Calu3 (cell line): ENCODE measurements at regions not wholly inside any gene's neighbourhood (a gene's known extent, or its start where the extent isn't known, plus 50 kb on each side); places are given as distances from the start of the nearest gene placed in this dataset.

Experiments
- BruUV-seq: library from RNA; stranded (reverse); fragments of 400-500 nt; replicated peaks from 2 replicates; lab custom pipeline; 2021; lab: Mats Ljungman, UMichigan
- CTCF ChIA-PET: fragments of 300-600 bp; sonication (Branson Sonifier 250); formaldehyde crosslinking; loops from one replicate; lab custom pipeline; 2022; ENCODE audit warnings: antibody characterized with exemption; lab: Charles Lee
- DNase-seq: peaks from one replicate; pipeline ENCODE4 v3.0.0; 2022
- H3K27ac Mint-ChIP-seq: one replicate; pipeline ENCODE4 v1.8.0; 2022; ENCODE audit warnings: mixed read lengths; ENCODE audit not compliant: unreplicated experiment
- H3K27me3 Mint-ChIP-seq: one replicate; pipeline ENCODE4 v1.8.0; 2022; ENCODE audit warnings: mixed read lengths; ENCODE audit not compliant: unreplicated experiment
- H3K36me3 Mint-ChIP-seq: one replicate; pipeline ENCODE4 v1.8.0; 2022; ENCODE audit warnings: mild to moderate bottlenecking, moderate library complexity, mixed read lengths; ENCODE audit not compliant: insufficient read depth, unreplicated experiment
- H3K4me1 Mint-ChIP-seq: one replicate; pipeline ENCODE4 v1.8.0; 2022; ENCODE audit warnings: mild to moderate bottlenecking, low read depth, mixed read lengths; ENCODE audit not compliant: unreplicated experiment
- H3K4me3 Mint-ChIP-seq: one replicate; pipeline ENCODE4 v1.8.0; 2022; ENCODE audit warnings: mild to moderate bottlenecking, low read depth, moderate library complexity, mixed read lengths; ENCODE audit not compliant: unreplicated experiment
- H3K9me3 Mint-ChIP-seq: one replicate; pipeline ENCODE4 v1.8.0; 2022; ENCODE audit warnings: low read depth, mixed read lengths; ENCODE audit not compliant: unreplicated experiment
- intact Hi-C: fragments of 100-400 bp; cut with micrococcal nuclease; formaldehyde crosslinking; loops from one replicate; pipeline ENCODE4 v1.10.0; 2022; ENCODE audit not compliant: unreplicated experiment
- TF ChIP-seq, protein P1 (sequence below): fragments of 200-600 bp; IDR thresholded peaks from one replicate; pipeline ENCODE4 v1.8.0; 2022; ENCODE audit warnings: antibody characterized with exemption; ENCODE audit not compliant: unreplicated experiment

DNA sequence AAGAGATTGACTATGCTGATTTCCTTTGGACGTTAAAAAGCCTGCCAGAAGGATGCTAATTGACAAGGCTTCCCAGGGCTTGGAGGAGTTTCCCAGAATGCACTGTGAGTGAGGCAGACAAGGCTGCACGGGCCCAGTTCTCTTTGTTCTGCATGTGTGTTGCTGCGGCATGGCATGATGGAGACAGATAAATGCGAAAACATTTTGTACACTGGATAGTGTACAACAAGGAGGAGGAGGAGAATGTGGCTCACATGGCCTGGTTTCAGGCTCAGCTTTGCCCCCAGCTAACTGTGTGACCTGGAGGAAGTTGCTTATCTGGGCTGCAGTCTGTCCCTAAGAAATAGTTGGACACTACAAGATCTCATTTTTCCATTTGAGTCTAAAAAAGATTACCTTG lies 135.5 kb upstream of the CPEB4 start:
- TF ChIP-seq, protein P1, sequence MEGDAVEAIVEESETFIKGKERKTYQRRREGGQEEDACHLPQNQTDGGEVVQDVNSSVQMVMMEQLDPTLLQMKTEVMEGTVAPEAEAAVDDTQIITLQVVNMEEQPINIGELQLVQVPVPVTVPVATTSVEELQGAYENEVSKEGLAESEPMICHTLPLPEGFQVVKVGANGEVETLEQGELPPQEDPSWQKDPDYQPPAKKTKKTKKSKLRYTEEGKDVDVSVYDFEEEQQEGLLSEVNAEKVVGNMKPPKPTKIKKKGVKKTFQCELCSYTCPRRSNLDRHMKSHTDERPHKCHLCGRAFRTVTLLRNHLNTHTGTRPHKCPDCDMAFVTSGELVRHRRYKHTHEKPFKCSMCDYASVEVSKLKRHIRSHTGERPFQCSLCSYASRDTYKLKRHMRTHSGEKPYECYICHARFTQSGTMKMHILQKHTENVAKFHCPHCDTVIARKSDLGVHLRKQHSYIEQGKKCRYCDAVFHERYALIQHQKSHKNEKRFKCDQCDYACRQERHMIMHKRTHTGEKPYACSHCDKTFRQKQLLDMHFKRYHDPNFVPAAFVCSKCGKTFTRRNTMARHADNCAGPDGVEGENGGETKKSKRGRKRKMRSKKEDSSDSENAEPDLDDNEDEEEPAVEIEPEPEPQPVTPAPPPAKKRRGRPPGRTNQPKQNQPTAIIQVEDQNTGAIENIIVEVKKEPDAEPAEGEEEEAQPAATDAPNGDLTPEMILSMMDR: no peak
- no TSS peak for BruUV-seq
- H3K9me3 Mint-ChIP-seq: no peaks in the 10 kb centered on the region
- no peak overlapping the region for H3K4me3 Mint-ChIP-seq
- no peak overlapping the region for H3K27ac Mint-ChIP-seq
- no peaks in the 10 kb centered on the region for H3K4me1 Mint-ChIP-seq
- intact Hi-C loops: no loop called here
- H3K36me3 Mint-ChIP-seq: no peaks in the 10 kb centered on the region
- CTCF ChIA-PET: interaction anchor here (0.5 kb wide), 1 partner anchor 116 kb away, joined by 3 read pairs; no protein-coding TSS in a partner anchor
- H3K27me3 Mint-ChIP-seq: no peaks in the 10 kb centered on the region
- DNase-seq: no peak

DNA sequence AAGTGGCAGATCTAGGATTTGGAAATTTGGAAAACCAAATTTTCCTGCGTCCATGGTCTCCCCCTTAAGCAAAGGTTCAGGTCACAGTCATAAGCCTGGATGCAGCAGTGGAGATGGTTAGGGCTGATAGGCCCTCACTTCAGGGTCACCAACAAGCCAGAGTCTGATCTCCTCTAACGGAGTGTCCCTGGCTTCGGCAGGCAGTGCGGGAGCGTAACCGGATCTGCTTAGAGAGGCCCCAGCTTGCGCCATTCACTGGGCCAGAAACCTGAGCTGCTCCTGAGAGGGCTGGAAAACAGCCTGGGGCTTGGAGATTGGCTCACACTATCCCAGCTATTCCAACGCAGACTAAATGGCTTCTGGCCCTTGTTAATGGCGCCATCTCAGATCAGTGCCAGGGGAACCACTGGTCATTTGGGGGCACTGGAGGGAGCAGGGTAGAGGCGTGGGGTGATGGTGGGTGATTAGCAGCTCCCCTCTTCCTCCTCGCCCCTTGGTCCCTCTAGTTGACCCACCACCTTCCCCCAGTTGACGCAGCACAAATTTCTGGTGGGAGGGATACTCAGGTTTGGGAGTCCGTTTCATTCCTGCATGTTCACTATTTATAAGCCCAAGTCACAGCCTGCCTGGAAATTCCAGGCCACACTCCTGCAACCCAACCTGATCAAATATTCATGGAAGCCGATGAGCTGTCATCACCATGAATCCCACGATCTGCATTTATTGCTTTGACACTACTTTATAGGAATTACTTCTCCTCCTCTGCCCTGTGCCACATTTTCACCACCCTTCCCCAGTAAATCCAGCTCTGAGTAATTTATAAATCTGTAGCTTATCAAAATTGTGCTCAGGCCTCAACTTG lies 134.6 kb upstream of the CPEB4 start:
- intact Hi-C loops: no loop called here
- BruUV-seq: no TSS peak
- H3K27ac Mint-ChIP-seq: no peak overlapping the region
- TF ChIP-seq, protein P1: no peak
- DNase-seq: no peak
- H3K36me3 Mint-ChIP-seq: no peaks in the 10 kb centered on the region
- H3K27me3 Mint-ChIP-seq: no peaks in the 10 kb centered on the region
- H3K9me3 Mint-ChIP-seq: no peaks in the 10 kb centered on the region
- no peak overlapping the region for H3K4me3 Mint-ChIP-seq
- H3K4me1 Mint-ChIP-seq: no peaks in the 10 kb centered on the region
- CTCF ChIA-PET: no interaction called here

DNA sequence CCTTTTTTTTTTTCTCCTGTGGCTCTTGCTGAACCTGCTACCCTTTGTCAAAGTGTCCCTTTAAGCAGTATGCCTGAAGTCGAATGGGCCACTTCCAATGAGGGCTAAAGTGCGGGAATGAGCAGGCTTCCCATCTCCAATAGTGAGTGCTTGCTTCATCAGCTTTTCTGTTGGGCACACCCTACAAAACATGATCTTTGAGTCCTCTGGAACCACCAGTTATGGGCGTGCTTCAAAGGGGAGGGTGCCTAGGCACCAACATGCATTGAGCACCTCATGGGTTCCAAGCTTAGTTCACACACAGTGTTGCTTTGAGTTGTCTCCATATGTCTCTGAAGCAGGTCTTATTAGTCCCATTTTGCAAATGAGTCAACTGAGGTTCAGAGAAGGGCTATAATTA lies 132.8 kb upstream of the CPEB4 start:
- BruUV-seq: no TSS peak
- CTCF ChIA-PET: no interaction called here
- TF ChIP-seq, protein P1: no peak
- Mint-ChIP-seq H3K4me1 (no peaks in the 10 kb centered on the region), H3K9me3 (no peaks in the 10 kb centered on the region), H3K4me3 (no peak overlapping the region), H3K36me3 (no peaks in the 10 kb centered on the region), H3K27me3 (no peaks in the 10 kb centered on the region), H3K27ac (no peak overlapping the region)
- no peak for DNase-seq
- intact Hi-C loops: no loop called here

DNA sequence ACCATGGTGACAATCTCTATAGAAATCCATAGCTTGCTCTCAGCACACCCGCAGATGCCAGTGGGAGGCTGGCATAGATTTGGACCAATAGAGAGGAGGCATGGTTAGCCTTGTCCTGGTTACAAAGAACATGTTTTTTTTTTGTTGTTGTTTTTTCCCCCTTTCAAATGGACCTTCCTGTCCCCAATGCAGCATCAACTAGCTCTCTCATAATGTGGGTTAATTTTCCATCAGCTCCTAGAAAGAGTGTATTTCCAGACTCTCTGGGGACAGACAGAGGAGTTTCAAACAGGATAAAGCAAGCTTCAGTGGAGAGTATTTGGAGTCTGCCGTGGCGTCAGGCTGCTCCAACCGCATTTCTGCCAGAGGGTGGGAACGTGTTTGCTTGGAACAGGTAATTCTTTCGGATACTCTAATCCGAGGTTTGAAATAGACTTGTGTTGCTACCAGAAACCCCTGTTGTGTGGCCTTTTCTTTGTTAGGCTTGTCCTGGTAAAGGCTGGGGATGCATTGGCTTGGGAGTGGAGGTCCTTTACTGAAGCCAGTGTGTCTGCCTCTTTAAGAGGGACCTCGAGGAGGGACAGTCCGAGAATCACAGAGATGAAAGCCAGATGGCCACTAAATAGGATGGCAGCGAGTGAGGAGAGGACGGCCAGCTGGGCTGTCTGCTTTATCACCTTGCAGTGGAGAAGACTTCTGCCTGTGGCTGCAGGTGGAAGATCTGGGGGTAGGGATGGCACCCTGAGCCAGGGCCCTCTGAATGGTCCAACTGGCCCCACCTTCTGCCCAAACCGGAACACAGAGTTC lies 130.5 kb upstream of the CPEB4 start:
- H3K27me3 Mint-ChIP-seq: no peaks in the 10 kb centered on the region
- H3K4me1 Mint-ChIP-seq: peaks cover 9% of the 10 kb centered on the region
- no peak overlapping the region for H3K27ac Mint-ChIP-seq
- CTCF ChIA-PET: interaction anchor here (0.7 to 1.0 kb wide), 3 partner anchors 9 to 25 kb away, joined by 3 to 4 read pairs (median 4); no protein-coding TSS in a partner anchor
- no TSS peak for BruUV-seq
- no peak for DNase-seq
- TF ChIP-seq, protein P1: no peak
- no peak overlapping the region for H3K4me3 Mint-ChIP-seq
- H3K36me3 Mint-ChIP-seq: no peaks in the 10 kb centered on the region
- H3K9me3 Mint-ChIP-seq: no peaks in the 10 kb centered on the region
- intact Hi-C loops: no loop called here
